MV-4-11 (cell line): ENCODE measurements at regions not wholly inside any gene's neighbourhood (a gene's known extent, or its start where the extent isn't known, plus 50 kb on each side); places are given as distances from the start of the nearest gene placed in this dataset.
A peak's percentile ranks its signal among the peaks of the same experiment; 100 is the strongest.
"Not testable (repeated sequence)": the region's sequence is repeated elsewhere in the genome, so short reads cannot be mapped to it uniquely, and the experiment has no call there.

Experiments used
- DNase-seq: peaks from one replicate; lab custom pipeline; 2025; lab: John Stamatoyannopoulos, UW

GRCh38 chr13:100811928-100812327 is 137.3 kb upstream of the TMTC4 start:
- no peak for DNase-seq

- no peak for DNase-seq
Observed at GRCh38 chr13:100811024-100811865, 136.7 kb upstream of the TMTC4 start.

- no peak for DNase-seq
Observed at GRCh38 chr13:100810481-100810880, 135.9 kb upstream of the TMTC4 start.

- DNase-seq = no peak
Observed at GRCh38 chr13:100809856-100810255, 135.3 kb upstream of the TMTC4 start.

GRCh38 chr13:100809129-100809390 is 134.5 kb upstream of the TMTC4 start:
- DNase-seq = no peak

- no peak for DNase-seq
Observed at GRCh38 chr13:100808330-100809128, 133.9 kb upstream of the TMTC4 start.

GRCh38 chr13:100803091-100803490 is 128.5 kb upstream of the TMTC4 start:
- DNase-seq = no peak

GRCh38 chr13:100800283-100800875 is 125.8 kb upstream of the TMTC4 start:
- DNase-seq = no peak

- DNase-seq = no peak
Observed at GRCh38 chr13:100798739-100799361, 124.3 kb upstream of the TMTC4 start.

GRCh38 chr13:100797921-100798320 is 123.3 kb upstream of the TMTC4 start:
- no peak for DNase-seq

GRCh38 chr13:100796463-100796862 is 121.9 kb upstream of the TMTC4 start:
- DNase-seq = no peak

- DNase-seq = no peak
Observed at GRCh38 chr13:100794575-100794974, 120.0 kb upstream of the TMTC4 start.

GRCh38 chr13:100790405-100790804 is 115.8 kb upstream of the TMTC4 start:
- no peak for DNase-seq

- peak; percentile 93 for DNase-seq
Observed at GRCh38 chr13:100789968-100790367, 115.4 kb upstream of the TMTC4 start.

GRCh38 chr13:100789481-100789880 is 114.9 kb upstream of the TMTC4 start:
- DNase-seq = no peak

- DNase-seq = no peak
Observed at GRCh38 chr13:100789025-100789424, 114.4 kb upstream of the TMTC4 start.

- DNase-seq = no peak
Observed at GRCh38 chr13:100788540-100788939, 113.9 kb upstream of the TMTC4 start.

GRCh38 chr13:100787899-100788298 is 113.3 kb upstream of the TMTC4 start:
- no peak for DNase-seq

GRCh38 chr13:100776686-100777085 is 102.1 kb upstream of the TMTC4 start:
- DNase-seq = not testable (repeated sequence)

- DNase-seq = no peak
Observed at GRCh38 chr13:100773923-100774663, 99.5 kb upstream of the TMTC4 start.

GRCh38 chr13:100773429-100773828 is 98.8 kb upstream of the TMTC4 start:
- no peak for DNase-seq

- no peak for DNase-seq
Observed at GRCh38 chr13:100767192-100767591, 92.6 kb upstream of the TMTC4 start.
